ENCODE measurements at regions not wholly inside any gene's neighbourhood (a gene's known extent, or its start where the extent isn't known, plus 50 kb on each side); places are given as distances from the start of the nearest gene placed in this dataset.

- no peak for TF ChIP-seq TSHZ2 (CRISPR knock-in tag; IDR thresholded peaks at IDR 0.05)
- no peak for TF ChIP-seq CSDC2 (CRISPR knock-in tag; IDR thresholded peaks at IDR 0.05)
- no peak for TF ChIP-seq ESRRG (CRISPR knock-in tag; IDR thresholded peaks at IDR 0.05)
- TF ChIP-seq PATZ1 (CRISPR knock-in tag; IDR thresholded peaks at IDR 0.05; ENCODE audit: borderline replicate concordance), result no peak
- TF ChIP-seq ARNTL (CRISPR knock-in tag; IDR thresholded peaks at IDR 0.05; ENCODE audit: borderline replicate concordance, low read depth), result no peak
- no peak for TF ChIP-seq ZNF70 (CRISPR knock-in tag; IDR thresholded peaks at IDR 0.05)
Measured at GRCh38 chr13:67462098-67462497, 232.0 kb upstream of the PCDH9 start.
